OCI-LY3 (cell line): ENCODE measurements at regions not wholly inside any gene's neighbourhood (a gene's known extent, or its start where the extent isn't known, plus 50 kb on each side); places are given as distances from the start of the nearest gene placed in this dataset.
"Not testable (repeated sequence)": the region's sequence is repeated elsewhere in the genome, so short reads cannot be mapped to it uniquely, and the experiment has no call there.

Source experiments
- H2AFZ ChIP-seq: fragments of 200-600, 300-600 bp; shearing (Covaris generic); 2 replicates; pipeline ENCODE4 v1.6.0; 2014; ENCODE audit warnings: antibody characterized with exemption, low read depth, low read length
- H3K27ac ChIP-seq: fragments of 200-600, 300-600 bp; sonication (generic); 2 replicates; pipeline ENCODE4 v1.5.1; 2014; ENCODE audit warnings: mild to moderate bottlenecking, low read length, moderate library complexity, mixed read lengths
- H3K27me3 ChIP-seq: fragments of 200-600, 300-600 bp; sonication (generic); 2 replicates; pipeline ENCODE4 v1.6.1; 2014; ENCODE audit warnings: low read depth, low read length, mixed read lengths
- H3K36me3 ChIP-seq: fragments of 200-600, 300-600 bp; sonication (generic); replicated peaks from 2 replicates; pipeline ENCODE3; 2014; ENCODE audit warnings: low read depth, low read length, mixed read lengths
- H3K4me1 ChIP-seq: fragments of 300-600, 200-600 bp; sonication (generic); 2 replicates; pipeline ENCODE4 v1.6.1; 2014; ENCODE audit warnings: low read length, mixed read lengths
- H3K4me2 ChIP-seq: fragments of 200-600, 300-600 bp; sonication (generic); 2 replicates; pipeline ENCODE4 v1.6.1; 2014; ENCODE audit warnings: low read length, mixed read lengths
- H3K4me3 ChIP-seq: fragments of 300-600, 200-600 bp; sonication (generic); 2 replicates; pipeline ENCODE4 v1.5.1; 2014; ENCODE audit warnings: antibody characterized with exemption, mild to moderate bottlenecking, low read length, moderate library complexity
- H3K79me2 ChIP-seq: fragments of 300-600, 200-600 bp; shearing (Covaris generic); 2 replicates; pipeline ENCODE4 v1.6.1; 2014; ENCODE audit warnings: mild to moderate bottlenecking, low read length, mixed read lengths
- H3K9ac ChIP-seq: fragments of 300-600, 200-600 bp; shearing (Covaris generic); 2 replicates; pipeline ENCODE4 v1.6.0; 2014; ENCODE audit warnings: mild to moderate bottlenecking, low read length, moderate library complexity
- H3K9me3 ChIP-seq: fragments of 200-600, 300-600 bp; shearing (Covaris generic); 2 replicates; pipeline ENCODE4 v1.6.1; 2014; ENCODE audit warnings: low read length, mixed read lengths; ENCODE audit not compliant: insufficient read depth
- H4K20me1 ChIP-seq: fragments of 200-600, 300-600 bp; sonication (generic); 2 replicates; pipeline ENCODE4 v1.6.1; 2016; ENCODE audit warnings: low read length, mixed read lengths; ENCODE audit not compliant: insufficient read depth
- CTCF ChIP-seq: fragments of 200-600, 300-600 bp; sonication (generic); IDR thresholded peaks from 2 replicates; pipeline ENCODE4 v1.5.1; 2014; ENCODE audit warnings: antibody characterized with exemption, low read length, low read depth
- EZH2phosphoT487 ChIP-seq: fragments of 200-600 bp; shearing (Covaris generic); IDR thresholded peaks from 2 replicates; pipeline ENCODE4 v1.6.1; 2018; ENCODE audit warnings: antibody characterized with exemption, mixed run types, low read depth

- H3K9me3 ChIP-seq, result no peaks in the 10 kb centered on the region
- H3K4me3 ChIP-seq, result no peak overlapping the region
- no peak overlapping the region for H2AFZ ChIP-seq
- H3K79me2 ChIP-seq, result no peaks in the 10 kb centered on the region
- H3K9ac ChIP-seq, result no peak overlapping the region
- no peaks in the 10 kb centered on the region for H4K20me1 ChIP-seq
- H3K27me3 ChIP-seq, result no peaks in the 10 kb centered on the region
- H3K4me2 ChIP-seq, result no peak overlapping the region
- H3K27ac ChIP-seq, result no peak overlapping the region
- no peaks in the 10 kb centered on the region for H3K36me3 ChIP-seq
- TF ChIP-seq EZH2phosphoT487 (no peak), CTCF (no peak)
- H3K4me1 ChIP-seq, result no peaks in the 10 kb centered on the region
These were observed 282.4 kb upstream of the DYNLRB2 start for GRCh38 chr16:80258407-80258806.

- Histone ChIP-seq H3K4me2 (no peak overlapping the region), H4K20me1 (no peaks in the 10 kb centered on the region), H2AFZ (no peak overlapping the region), H3K9ac (no peak overlapping the region), H3K27ac (no peak overlapping the region), H3K4me1 (no peaks in the 10 kb centered on the region), H3K4me3 (no peak overlapping the region), H3K9me3 (no peaks in the 10 kb centered on the region), H3K79me2 (no peaks in the 10 kb centered on the region), H3K36me3 (no peaks in the 10 kb centered on the region), H3K27me3 (no peaks in the 10 kb centered on the region)
- TF ChIP-seq EZH2phosphoT487, result no peak
- TF ChIP-seq CTCF, result no peak
These were observed 285.8 kb upstream of the DYNLRB2 start for GRCh38 chr16:80254970-80255369.

GRCh38 chr16:80253741-80254140 lies 287.1 kb upstream of the DYNLRB2 start:
- H3K27ac ChIP-seq, result no peak overlapping the region
- no peak overlapping the region for H3K4me3 ChIP-seq
- no peak overlapping the region for H3K9ac ChIP-seq
- no peaks in the 10 kb centered on the region for H3K36me3 ChIP-seq
- no peaks in the 10 kb centered on the region for H4K20me1 ChIP-seq
- H2AFZ ChIP-seq, result no peak overlapping the region
- no peaks in the 10 kb centered on the region for H3K4me1 ChIP-seq
- H3K79me2 ChIP-seq, result no peaks in the 10 kb centered on the region
- TF ChIP-seq CTCF (no peak), EZH2phosphoT487 (no peak)
- no peaks in the 10 kb centered on the region for H3K9me3 ChIP-seq
- H3K4me2 ChIP-seq, result no peak overlapping the region
- no peaks in the 10 kb centered on the region for H3K27me3 ChIP-seq

- no peak overlapping the region for H2AFZ ChIP-seq
- H3K9me3 ChIP-seq, result no peaks in the 10 kb centered on the region
- TF ChIP-seq CTCF (no peak), EZH2phosphoT487 (no peak)
- H3K4me2 ChIP-seq, result no peak overlapping the region
- H3K4me3 ChIP-seq, result no peak overlapping the region
- H3K79me2 ChIP-seq, result no peaks in the 10 kb centered on the region
- no peak overlapping the region for H3K27ac ChIP-seq
- no peak overlapping the region for H3K9ac ChIP-seq
- no peaks in the 10 kb centered on the region for H3K4me1 ChIP-seq
- no peaks in the 10 kb centered on the region for H3K36me3 ChIP-seq
- H4K20me1 ChIP-seq, result no peaks in the 10 kb centered on the region
- no peaks in the 10 kb centered on the region for H3K27me3 ChIP-seq
These were observed 290.4 kb upstream of the DYNLRB2 start for GRCh38 chr16:80250381-80250780.

- H3K4me2 ChIP-seq, H3K4me3 ChIP-seq, H3K9ac ChIP-seq, H3K27me3 ChIP-seq, H3K9me3 ChIP-seq, H3K79me2 ChIP-seq, H2AFZ ChIP-seq, H4K20me1 ChIP-seq, H3K4me1 ChIP-seq, H3K27ac ChIP-seq, H3K36me3 ChIP-seq: not testable (repeated sequence)
These were observed 297.5 kb upstream of the DYNLRB2 start for GRCh38 chr16:80243303-80243702.

GRCh38 chr16:80242279-80242678 lies 298.5 kb upstream of the DYNLRB2 start:
- H3K36me3 ChIP-seq, H3K9me3 ChIP-seq, H3K27ac ChIP-seq, H3K4me1 ChIP-seq, H3K4me2 ChIP-seq, H3K4me3 ChIP-seq, H3K27me3 ChIP-seq, H3K9ac ChIP-seq, H3K79me2 ChIP-seq, H4K20me1 ChIP-seq, H2AFZ ChIP-seq: not testable (repeated sequence)
